GM23338 (cell line): ENCODE measurements at regions not wholly inside any gene's neighbourhood (a gene's known extent, or its start where the extent isn't known, plus 50 kb on each side); places are given as distances from the start of the nearest gene placed in this dataset.

Experiments
- ATAC-seq: fragments of 200-7000 bp; cut with Tn5 transposase; 3 replicates; pipeline ENCODE4 v1.9.1; 2020
- DNase-seq: peaks from one replicate; pipeline ENCODE4 v3.0.0-alpha.2; 2015; ENCODE audit warnings: low spot score
- H2AFZ ChIP-seq: fragments of 200-600 bp; sonication (generic); 2 replicates; pipeline ENCODE4 v1.8.0; 2016; ENCODE audit warnings: antibody characterized with exemption, mild to moderate bottlenecking, moderate library complexity
- H3F3A ChIP-seq: fragments of 200-600 bp; sonication (generic); replicated peaks from 2 replicates; pipeline ENCODE4 v1.8.0; 2017; ENCODE audit warnings: antibody characterized with exemption, mixed run types, low read depth
- H3K27ac ChIP-seq: fragments of 200-600 bp; sonication (generic); 2 replicates; pipeline ENCODE4 v1.6.1; 2016; ENCODE audit warnings: low read depth
- H3K27me3 ChIP-seq: fragments of 200-600 bp; sonication (generic); 2 replicates; pipeline ENCODE4 v1.8.0; 2016; ENCODE audit warnings: mild to moderate bottlenecking, mixed run types, moderate library complexity; ENCODE audit not compliant: insufficient read depth
- H3K36me3 ChIP-seq: fragments of 200-600 bp; sonication (generic); 2 replicates; pipeline ENCODE4 v1.8.0; 2016; ENCODE audit warnings: mild to moderate bottlenecking; ENCODE audit not compliant: insufficient read depth
- H3K4me1 ChIP-seq: fragments of 200-600 bp; sonication (generic); 2 replicates; pipeline ENCODE4 v1.8.0; 2016; ENCODE audit warnings: mild to moderate bottlenecking, moderate library complexity; ENCODE audit not compliant: insufficient read depth
- H3K4me2 ChIP-seq: fragments of 200-600 bp; sonication (generic); 2 replicates; pipeline ENCODE4 v1.7.1; 2017; ENCODE audit warnings: mixed run types
- H3K4me3 ChIP-seq: fragments of 200-600 bp; sonication (generic); 2 replicates; pipeline ENCODE4 v1.6.1; 2016; ENCODE audit warnings: mixed run types
- H3K79me2 ChIP-seq: fragments of 200-600 bp; sonication (generic); replicated peaks from 2 replicates; pipeline ENCODE4 v1.8.0; 2017; ENCODE audit warnings: mild to moderate bottlenecking; ENCODE audit not compliant: insufficient read depth
- H3K9me2 ChIP-seq: fragments of 200-600 bp; sonication (generic); 2 replicates; pipeline ENCODE4 v1.8.0; 2017; ENCODE audit not compliant: insufficient read depth
- H4K20me1 ChIP-seq: fragments of 200-600 bp; sonication (generic); replicated peaks from 2 replicates; pipeline ENCODE4 v1.8.0; 2017; ENCODE audit warnings: mild to moderate bottlenecking; ENCODE audit not compliant: insufficient read depth
- H3K27ac Mint-ChIP-seq: 2 replicates; pipeline ENCODE4 v1.8.0; 2020; ENCODE audit warnings: inconsistent platforms, mild to moderate bottlenecking, moderate library complexity, mixed read lengths
- H3K27me3 Mint-ChIP-seq: 3 replicates; pipeline ENCODE4 v1.8.0; 2022; ENCODE audit warnings: low read depth, mild to moderate bottlenecking, moderate library complexity, mixed read lengths, inconsistent platforms; ENCODE audit not compliant: insufficient read depth, poor library complexity
- H3K36me3 Mint-ChIP-seq: 3 replicates; pipeline ENCODE4 v1.8.0; 2021; ENCODE audit warnings: low read depth, mild to moderate bottlenecking, inconsistent platforms, moderate library complexity, mixed read lengths
- H3K4me1 Mint-ChIP-seq: 3 replicates; pipeline ENCODE4 v1.8.0; 2020; ENCODE audit warnings: mild to moderate bottlenecking, inconsistent platforms, mixed read lengths
- H3K4me3 Mint-ChIP-seq: 3 replicates; pipeline ENCODE4 v1.8.0; 2021; ENCODE audit warnings: moderate library complexity, mild to moderate bottlenecking, inconsistent platforms, mixed read lengths
- H3K9me3 Mint-ChIP-seq: 3 replicates; pipeline ENCODE4 v1.8.0; 2020; ENCODE audit warnings: moderate library complexity, mild to moderate bottlenecking, inconsistent platforms, mixed read lengths
- CREB1 ChIP-seq: fragments of 250-450 bp; sonication (Bioruptor Pico); IDR thresholded peaks from 2 replicates; pipeline ENCODE4 v1.5.0; 2020; ENCODE audit warnings: low read depth, mild to moderate bottlenecking, moderate library complexity
- ETS1 ChIP-seq: IDR thresholded peaks from 2 replicates; pipeline ENCODE4 v1.6.1; 2016; ENCODE audit warnings: antibody characterized with exemption
- EZH2 ChIP-seq: fragments of 200-600 bp; sonication (generic); IDR thresholded peaks from one replicate; pipeline ENCODE4 v1.8.0; 2017; ENCODE audit warnings: antibody characterized with exemption, mild to moderate bottlenecking, low read depth; ENCODE audit not compliant: unreplicated experiment
- EZH2phosphoT487 ChIP-seq: fragments of 200-600 bp; sonication (generic); IDR thresholded peaks from one replicate; pipeline ENCODE4 v1.8.1; 2018; ENCODE audit warnings: antibody characterized with exemption; ENCODE audit not compliant: unreplicated experiment
- JUNB ChIP-seq: IDR thresholded peaks from one replicate; pipeline ENCODE4 v1.6.1; 2016; ENCODE audit warnings: antibody characterized with exemption; ENCODE audit not compliant: unreplicated experiment
- NANOG ChIP-seq: IDR thresholded peaks from 2 replicates; pipeline ENCODE4 v1.6.1; 2016; ENCODE audit warnings: antibody characterized with exemption, borderline replicate concordance
- POLR2AphosphoS5 ChIP-seq: IDR thresholded peaks from 2 replicates; pipeline ENCODE4 v1.6.1; 2016; ENCODE audit warnings: antibody characterized with exemption, low read depth
- ZNF114 ChIP-seq: fragments of 250-450 bp; sonication (Bioruptor Pico); IDR thresholded peaks from 2 replicates; pipeline ENCODE4 v1.5.0; 2020; ENCODE audit warnings: mild to moderate bottlenecking, moderate library complexity
- ZNF331 ChIP-seq: fragments of 250-450 bp; sonication (Bioruptor Pico); IDR thresholded peaks from 2 replicates; pipeline ENCODE4 v1.5.0; 2020; ENCODE audit warnings: low read depth, mild to moderate bottlenecking, moderate library complexity
- ZNF462 ChIP-seq: fragments of 250-450 bp; sonication (Bioruptor Pico); IDR thresholded peaks from 2 replicates; pipeline ENCODE4 v1.5.0; 2020; ENCODE audit warnings: mild to moderate bottlenecking, moderate library complexity
- TF ChIP-seq, protein P1 (sequence below), 2 experiments: fragments of 200-600 bp in 1 of 2; sonication (generic) in 1 of 2; conservative IDR thresholded peaks; 2 replicates each; pipeline versions ENCODE4 v1.5.1 to v1.6.1; 2016 to 2017; ENCODE audit warnings: antibody characterized with exemption in 2 of 2, low read depth in 2 of 2, mild to moderate bottlenecking in 2 of 2, moderate library complexity in 1 of 2

DNA sequence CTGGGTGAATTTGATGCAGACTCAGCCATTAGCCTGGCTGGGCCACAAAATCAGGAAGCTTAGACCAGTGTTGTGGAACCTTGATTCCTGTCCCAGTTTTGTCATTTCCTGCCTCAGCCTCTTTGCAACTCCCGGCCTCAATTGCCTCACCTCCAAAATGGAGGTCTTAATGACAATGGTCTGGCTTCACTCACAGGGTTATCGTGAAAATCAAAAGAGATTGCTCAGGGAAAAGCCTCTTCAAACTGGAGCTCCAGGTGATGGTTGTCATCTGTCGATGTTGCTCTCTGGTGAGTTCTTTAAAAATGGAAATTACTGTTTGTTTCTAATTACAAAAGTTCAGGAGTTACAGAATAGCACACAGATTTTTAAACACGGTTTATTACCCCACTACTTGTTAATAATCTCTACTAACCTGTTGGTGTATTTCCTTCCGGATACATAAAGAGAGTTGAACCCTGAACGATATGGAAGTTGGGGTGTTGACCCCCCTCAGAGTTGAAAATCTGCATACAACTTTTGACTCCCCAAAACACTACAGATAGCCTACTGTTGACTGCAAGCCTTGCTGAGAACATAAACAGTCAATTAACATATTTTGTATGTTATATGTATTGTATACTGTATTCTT lies 109.9 kb upstream of the CPEB4 start (continued):
- TF ChIP-seq, protein P1, sequence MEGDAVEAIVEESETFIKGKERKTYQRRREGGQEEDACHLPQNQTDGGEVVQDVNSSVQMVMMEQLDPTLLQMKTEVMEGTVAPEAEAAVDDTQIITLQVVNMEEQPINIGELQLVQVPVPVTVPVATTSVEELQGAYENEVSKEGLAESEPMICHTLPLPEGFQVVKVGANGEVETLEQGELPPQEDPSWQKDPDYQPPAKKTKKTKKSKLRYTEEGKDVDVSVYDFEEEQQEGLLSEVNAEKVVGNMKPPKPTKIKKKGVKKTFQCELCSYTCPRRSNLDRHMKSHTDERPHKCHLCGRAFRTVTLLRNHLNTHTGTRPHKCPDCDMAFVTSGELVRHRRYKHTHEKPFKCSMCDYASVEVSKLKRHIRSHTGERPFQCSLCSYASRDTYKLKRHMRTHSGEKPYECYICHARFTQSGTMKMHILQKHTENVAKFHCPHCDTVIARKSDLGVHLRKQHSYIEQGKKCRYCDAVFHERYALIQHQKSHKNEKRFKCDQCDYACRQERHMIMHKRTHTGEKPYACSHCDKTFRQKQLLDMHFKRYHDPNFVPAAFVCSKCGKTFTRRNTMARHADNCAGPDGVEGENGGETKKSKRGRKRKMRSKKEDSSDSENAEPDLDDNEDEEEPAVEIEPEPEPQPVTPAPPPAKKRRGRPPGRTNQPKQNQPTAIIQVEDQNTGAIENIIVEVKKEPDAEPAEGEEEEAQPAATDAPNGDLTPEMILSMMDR (conservative IDR thresholded peaks at IDR 0.05; ENCODE audit: low read depth in 2 of 2): no peak
- no peak for TF ChIP-seq NANOG

GRCh38 chr5:173778784-173779304 lies 109.3 kb upstream of the CPEB4 start:
- DNase-seq (no peak), ATAC-seq (no peak)
- H3K27me3 ChIP-seq: no peaks in the 10 kb centered on the region
- Mint-ChIP-seq H3K27ac (no peak overlapping the region), H3K4me3 (no peak overlapping the region), H3K27me3 (peaks cover 2% of the 10 kb centered on the region), H3K4me1 (peaks cover 15% of the 10 kb centered on the region; the same call in 2 of the 3 replicates), H3K9me3 (no peaks in the 10 kb centered on the region), H3K36me3 (no peaks in the 10 kb centered on the region)
- H3K4me1 ChIP-seq: peaks cover 3% of the 10 kb centered on the region; the same call in 1 of the 2 replicates
- no peaks in the 10 kb centered on the region for H3K79me2 ChIP-seq
- no peak overlapping the region for H3K4me3 ChIP-seq
- no peaks in the 10 kb centered on the region for H3K9me2 ChIP-seq
- no peak overlapping the region for H3K27ac ChIP-seq
- no peaks in the 10 kb centered on the region for H3K36me3 ChIP-seq
- no peak overlapping the region for H3K4me2 ChIP-seq
- no peak overlapping the region for H2AFZ ChIP-seq
- H4K20me1 ChIP-seq: no peaks in the 10 kb centered on the region
- no peaks in the 10 kb centered on the region for H3F3A ChIP-seq
- TF ChIP-seq ETS1 (no peak), EZH2phosphoT487 (no peak), JUNB (no peak), ZNF114 (no peak), POLR2AphosphoS5 (no peak), NANOG (no peak), ZNF331 (no peak), EZH2 (no peak), CREB1 (CRISPR knock-in tag) (no peak), ZNF462 (CRISPR knock-in tag) (no peak)
- TF ChIP-seq, protein P1 (conservative IDR thresholded peaks at IDR 0.05; ENCODE audit: low read depth in 2 of 2): no peak
